RWPE1 (cell line): ENCODE measurements at regions not wholly inside any gene's neighbourhood (a gene's known extent, or its start where the extent isn't known, plus 50 kb on each side); places are given as distances from the start of the nearest gene placed in this dataset.
"Not testable (repeated sequence)": the region's sequence is repeated elsewhere in the genome, so short reads cannot be mapped to it uniquely, and the experiment has no call there.

Experiments used
- CTCF ChIA-PET: fragments of 350-600 bp; sonication (Branson Sonifier 250); formaldehyde crosslinking; extraction: SDS; loops from one replicate; lab custom pipeline; 2021; lab: Yijun Ruan, JAX
- POLR2A ChIA-PET: fragments of 400-600 bp; formaldehyde crosslinking; extraction: SDS; loops from one replicate; lab custom pipeline; 2020; ENCODE audit warnings: antibody characterized with exemption; ENCODE audit not compliant: low non-redundant PET; lab: Yijun Ruan, JAX
- DNase-seq: peaks from one replicate; pipeline ENCODE4 v3.0.0; 2012; ENCODE audit warnings: low spot score
- H3K27ac ChIP-seq: fragments of 450-650 bp; 2 replicates; pipeline ENCODE4 v1.5.1; 2017
- TF ChIP-seq, protein P1 (sequence below): fragments of 450-650 bp; conservative IDR thresholded peaks from 2 replicates; pipeline ENCODE4 v1.5.1; 2017; ENCODE audit warnings: low read depth, mild to moderate bottlenecking

DNA sequence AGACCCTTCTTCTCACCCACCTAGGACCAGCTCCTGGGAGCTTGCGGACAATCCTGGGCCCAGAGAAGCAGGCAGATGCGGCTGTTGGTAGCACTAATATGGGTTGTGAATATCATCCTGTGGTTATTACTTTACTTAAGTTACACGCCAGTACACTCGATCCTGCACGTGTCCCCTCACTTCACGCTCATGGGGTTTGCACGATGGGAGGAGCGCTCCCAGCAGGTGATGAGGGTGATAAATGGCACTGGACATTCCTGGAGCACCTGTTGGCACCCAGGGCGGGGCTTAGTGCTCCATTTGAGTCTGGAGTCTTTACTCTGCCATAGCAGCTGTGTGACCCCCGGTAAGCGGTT, 335.1 kb downstream of the PREX1 start:
- CTCF ChIA-PET = no interaction called here
- H3K27ac ChIP-seq = no peak overlapping the region
- POLR2A ChIA-PET = no interaction called here
- DNase-seq = no peak
- TF ChIP-seq, protein P1, sequence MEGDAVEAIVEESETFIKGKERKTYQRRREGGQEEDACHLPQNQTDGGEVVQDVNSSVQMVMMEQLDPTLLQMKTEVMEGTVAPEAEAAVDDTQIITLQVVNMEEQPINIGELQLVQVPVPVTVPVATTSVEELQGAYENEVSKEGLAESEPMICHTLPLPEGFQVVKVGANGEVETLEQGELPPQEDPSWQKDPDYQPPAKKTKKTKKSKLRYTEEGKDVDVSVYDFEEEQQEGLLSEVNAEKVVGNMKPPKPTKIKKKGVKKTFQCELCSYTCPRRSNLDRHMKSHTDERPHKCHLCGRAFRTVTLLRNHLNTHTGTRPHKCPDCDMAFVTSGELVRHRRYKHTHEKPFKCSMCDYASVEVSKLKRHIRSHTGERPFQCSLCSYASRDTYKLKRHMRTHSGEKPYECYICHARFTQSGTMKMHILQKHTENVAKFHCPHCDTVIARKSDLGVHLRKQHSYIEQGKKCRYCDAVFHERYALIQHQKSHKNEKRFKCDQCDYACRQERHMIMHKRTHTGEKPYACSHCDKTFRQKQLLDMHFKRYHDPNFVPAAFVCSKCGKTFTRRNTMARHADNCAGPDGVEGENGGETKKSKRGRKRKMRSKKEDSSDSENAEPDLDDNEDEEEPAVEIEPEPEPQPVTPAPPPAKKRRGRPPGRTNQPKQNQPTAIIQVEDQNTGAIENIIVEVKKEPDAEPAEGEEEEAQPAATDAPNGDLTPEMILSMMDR = no peak

DNA sequence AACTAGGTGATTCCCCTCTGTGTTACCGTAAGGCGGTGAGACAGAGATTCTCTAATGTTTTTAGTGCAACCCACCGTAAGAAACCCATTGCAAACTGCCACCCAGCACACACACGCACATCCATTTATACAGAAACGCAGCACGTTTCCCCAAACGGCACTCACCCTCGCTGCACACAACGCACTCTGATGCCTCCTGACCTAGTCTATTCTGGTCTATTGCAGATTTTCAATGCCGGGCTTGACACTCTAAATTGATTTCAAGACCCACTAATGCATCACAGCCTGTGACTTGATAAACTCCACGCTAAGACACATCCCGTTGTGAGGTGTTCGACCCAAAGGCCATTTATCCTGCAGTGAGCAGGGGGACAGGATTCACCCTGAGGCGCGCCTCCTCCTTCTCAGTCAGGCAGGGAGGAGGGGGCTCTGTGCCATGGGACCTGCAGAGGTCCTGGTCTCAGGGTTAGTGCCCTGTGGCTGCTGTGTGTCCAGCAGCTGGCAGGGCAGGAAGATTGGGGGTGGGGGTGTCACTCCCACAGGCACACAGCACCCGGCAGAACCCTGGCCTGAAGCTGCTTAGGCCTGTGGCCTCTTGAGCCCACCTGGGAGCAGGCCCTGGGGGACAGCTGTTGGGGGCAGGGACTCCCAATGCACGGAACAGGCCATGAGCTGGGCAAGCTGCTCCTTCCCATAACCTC, 335.6 kb downstream of the PREX1 start:
- POLR2A ChIA-PET = no interaction called here
- CTCF ChIA-PET = no interaction called here
- no peak for DNase-seq
- TF ChIP-seq, protein P1 = no peak
- no peak overlapping the region for H3K27ac ChIP-seq

DNA sequence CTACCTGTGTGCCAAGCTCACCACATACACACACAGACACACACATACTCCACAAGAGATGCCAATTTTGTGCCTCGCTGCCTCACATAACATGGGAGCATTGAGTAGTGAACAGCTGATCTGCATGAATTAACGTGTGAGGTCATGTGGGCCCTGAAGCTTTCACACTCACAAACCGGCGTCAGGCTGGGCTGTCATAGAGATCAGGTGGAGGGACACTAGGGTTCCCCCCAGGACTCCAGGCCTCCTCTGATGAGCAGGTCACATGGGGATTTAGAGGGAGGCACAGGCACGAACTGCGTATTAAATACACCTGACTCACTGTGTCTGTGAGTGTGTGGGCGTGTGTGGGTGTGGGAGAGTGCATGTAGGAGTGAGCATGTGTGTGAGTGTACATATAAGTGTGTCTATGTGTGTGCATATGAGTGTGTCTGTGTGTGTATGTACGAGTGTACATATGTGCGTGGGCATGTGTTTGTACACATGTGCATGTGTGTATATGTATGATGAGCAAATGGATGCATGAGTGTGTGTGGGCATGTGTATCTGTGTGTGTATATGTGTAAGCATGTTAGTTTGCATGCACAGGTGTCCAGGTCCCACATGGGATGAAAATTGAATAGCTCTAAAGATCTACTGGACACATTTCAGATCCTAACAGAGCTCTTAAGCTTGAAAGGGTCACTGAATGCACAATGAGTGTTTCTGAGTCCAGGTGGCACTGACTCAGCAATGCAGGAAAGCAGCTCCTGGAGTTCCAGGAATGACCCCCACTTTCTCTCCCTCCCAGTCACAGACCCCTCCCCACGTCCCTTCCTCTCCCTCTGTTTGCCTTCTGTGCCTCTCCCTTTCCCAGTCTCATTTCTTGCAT, 336.6 kb downstream of the PREX1 start:
- CTCF ChIA-PET = interaction anchor here (2.3 kb wide), 1 partner anchor 130 kb away, joined by 7 read pairs; no protein-coding TSS in a partner anchor
- POLR2A ChIA-PET = no interaction called here
- TF ChIP-seq, protein P1 = no peak
- no peak overlapping the region for H3K27ac ChIP-seq
- DNase-seq = no peak

DNA sequence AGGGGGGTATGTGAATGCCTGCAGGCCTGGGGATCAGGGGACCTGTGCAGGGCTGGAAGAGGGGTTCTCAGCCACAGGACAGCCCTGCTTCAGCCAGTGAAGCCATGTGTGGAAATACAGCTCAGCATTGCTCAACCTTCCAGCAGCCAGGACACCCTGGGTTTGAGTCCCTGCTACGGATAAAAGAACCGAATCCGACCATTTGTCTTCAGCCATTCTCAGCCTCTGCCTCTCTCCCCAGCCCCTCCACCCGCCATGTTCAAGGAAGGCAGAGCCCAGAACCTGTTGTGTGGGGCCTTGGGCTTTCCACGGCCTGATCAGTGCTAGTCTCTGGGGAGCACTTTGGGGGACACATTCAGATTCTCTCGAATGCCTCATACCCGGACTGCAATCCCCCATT, 337.5 kb downstream of the PREX1 start:
- POLR2A ChIA-PET, DNase-seq: not testable (repeated sequence)
- CTCF ChIA-PET = interaction anchor here (0.6 to 2.3 kb wide), 3 partner anchors 95 to 130 kb away, joined by 3 to 7 read pairs (median 3); no protein-coding TSS in a partner anchor
- H3K27ac ChIP-seq = peak overlapping the region; percentile 83

DNA sequence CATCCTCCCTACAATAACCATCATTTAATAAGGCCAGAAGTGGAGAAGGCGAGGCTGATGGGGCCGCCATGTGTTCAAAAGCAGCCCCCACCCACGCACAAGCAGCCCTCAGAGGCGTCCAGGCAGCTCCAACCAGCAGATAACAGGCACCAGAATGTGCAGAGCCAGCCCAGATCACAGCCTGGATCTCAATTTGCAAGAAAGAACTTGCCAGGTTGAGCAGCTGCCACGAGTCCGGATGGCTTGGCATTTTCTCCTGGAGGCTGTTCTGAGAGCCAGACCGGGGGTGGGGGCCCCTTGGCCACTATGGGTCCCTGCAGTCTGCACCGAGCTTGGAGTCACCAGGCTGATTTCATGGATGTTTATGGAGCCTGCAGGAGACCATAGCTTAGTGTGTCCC, 338.1 kb downstream of the PREX1 start:
- peak overlapping the region; percentile 83 for H3K27ac ChIP-seq
- CTCF ChIA-PET = interaction anchor here (0.6 to 2.3 kb wide), 3 partner anchors 95 to 131 kb away, joined by 3 to 7 read pairs (median 3); no protein-coding TSS in a partner anchor
- no peak for DNase-seq
- TF ChIP-seq, protein P1 = no peak
- POLR2A ChIA-PET = no interaction called here

DNA sequence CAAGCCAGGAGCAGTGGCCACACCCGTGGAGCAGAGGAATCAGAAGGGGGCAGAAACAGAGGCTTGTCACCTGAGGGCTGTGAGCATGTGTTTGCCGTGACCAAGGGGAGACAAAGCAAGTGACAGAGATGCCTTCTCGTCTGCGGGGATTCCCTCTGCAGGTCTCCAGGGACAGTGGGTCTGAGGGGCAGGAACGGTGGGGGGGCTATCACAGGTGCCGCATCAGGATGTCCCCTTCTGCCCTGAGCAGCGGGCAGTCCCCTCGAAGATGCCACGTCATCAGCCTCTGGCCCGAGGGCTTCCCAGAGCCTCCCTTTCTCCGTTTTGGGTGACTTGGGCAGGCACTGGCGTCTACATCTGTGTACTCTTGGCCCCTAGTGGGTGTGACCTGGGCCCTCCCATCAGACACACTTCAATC, 338.7 kb downstream of the PREX1 start:
- ChIA-PET CTCF (interaction anchor here (1.0 to 2.3 kb wide), 2 partner anchors 27 to 132 kb away, joined by 4 to 7 read pairs; no protein-coding TSS in a partner anchor), POLR2A (no interaction called here)

DNA sequence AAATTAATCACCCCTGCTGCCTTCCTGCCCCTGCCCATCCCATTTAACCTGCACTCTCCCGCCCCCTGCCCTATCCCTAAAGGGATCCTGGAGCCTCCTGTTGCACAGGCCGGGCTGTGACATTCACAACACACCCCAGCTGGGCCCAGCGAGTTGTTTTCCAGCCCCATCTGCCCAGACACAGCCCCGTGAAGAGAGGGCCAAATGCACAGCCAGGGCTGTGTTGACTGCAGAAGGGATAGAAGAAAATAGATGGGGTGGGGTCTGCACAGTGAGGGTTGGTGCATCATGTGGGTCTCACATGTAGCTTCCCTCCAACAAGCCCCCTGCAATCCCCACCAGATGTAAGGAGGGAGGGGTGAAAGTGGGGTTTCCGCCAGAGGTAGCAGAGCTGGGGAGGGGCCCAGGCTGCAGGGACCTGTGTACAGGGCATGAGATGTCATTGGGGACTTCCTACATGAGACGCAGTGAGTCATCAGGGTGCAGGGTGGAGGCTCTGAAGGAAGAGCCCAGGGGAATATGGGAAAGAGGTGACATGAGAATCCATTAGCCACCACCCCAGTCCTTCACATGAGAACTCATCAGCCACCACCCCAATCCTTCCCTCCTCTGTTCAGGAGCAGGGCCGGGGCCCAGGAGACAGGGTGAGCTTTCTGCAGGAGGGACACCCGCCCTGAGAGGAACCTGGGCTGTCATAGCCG, 339.3 kb downstream of the PREX1 start:
- CTCF ChIA-PET = interaction anchor here (1.0 to 1.5 kb wide), 2 partner anchors 28 to 132 kb away, joined by 3 to 4 read pairs; no protein-coding TSS in a partner anchor
- H3K27ac ChIP-seq = peak overlapping the region; percentile 83
- POLR2A ChIA-PET, DNase-seq: not testable (repeated sequence)

More for the DNA sequence above, 338.7 kb downstream of the PREX1 start:
- TF ChIP-seq, protein P1 = no peak
- no peak for DNase-seq
- peak overlapping the region; percentile 83 for H3K27ac ChIP-seq
